Stimulated activated naive CD4-positive, alpha-beta T cell treated with Interleukin-2 at 50 U/mL for 16 hours (primary cell): ENCODE measurements at regions not wholly inside any gene's neighbourhood (a gene's known extent, or its start where the extent isn't known, plus 50 kb on each side); places are given as distances from the start of the nearest gene placed in this dataset.

Source experiments
- DNase-seq: peaks from one replicate; lab custom pipeline; 2025; lab: John Stamatoyannopoulos, UW

- no peak for DNase-seq
Measured at GRCh38 chr6:164917211-164917610, 392.2 kb downstream of the C6orf118 start.

DNA sequence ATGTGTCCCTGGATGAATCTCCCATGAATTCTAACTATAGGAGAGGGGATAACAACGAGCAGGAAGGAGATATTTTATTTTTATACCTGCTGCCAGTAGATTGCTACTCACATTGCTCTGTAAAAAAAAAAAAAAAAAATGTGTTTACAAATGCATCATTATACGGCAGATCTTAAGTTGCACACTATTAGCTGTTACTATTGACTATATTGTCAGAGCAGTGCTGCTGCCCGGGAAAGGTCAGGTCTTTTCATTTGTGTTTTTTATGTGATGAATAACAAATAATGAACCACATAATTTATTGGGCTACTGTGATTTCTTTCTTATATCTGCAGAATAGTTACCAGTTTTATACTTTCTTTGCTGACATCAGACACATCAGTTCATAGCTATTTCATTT, 393.3 kb downstream of the C6orf118 start:
- no peak for DNase-seq

DNA sequence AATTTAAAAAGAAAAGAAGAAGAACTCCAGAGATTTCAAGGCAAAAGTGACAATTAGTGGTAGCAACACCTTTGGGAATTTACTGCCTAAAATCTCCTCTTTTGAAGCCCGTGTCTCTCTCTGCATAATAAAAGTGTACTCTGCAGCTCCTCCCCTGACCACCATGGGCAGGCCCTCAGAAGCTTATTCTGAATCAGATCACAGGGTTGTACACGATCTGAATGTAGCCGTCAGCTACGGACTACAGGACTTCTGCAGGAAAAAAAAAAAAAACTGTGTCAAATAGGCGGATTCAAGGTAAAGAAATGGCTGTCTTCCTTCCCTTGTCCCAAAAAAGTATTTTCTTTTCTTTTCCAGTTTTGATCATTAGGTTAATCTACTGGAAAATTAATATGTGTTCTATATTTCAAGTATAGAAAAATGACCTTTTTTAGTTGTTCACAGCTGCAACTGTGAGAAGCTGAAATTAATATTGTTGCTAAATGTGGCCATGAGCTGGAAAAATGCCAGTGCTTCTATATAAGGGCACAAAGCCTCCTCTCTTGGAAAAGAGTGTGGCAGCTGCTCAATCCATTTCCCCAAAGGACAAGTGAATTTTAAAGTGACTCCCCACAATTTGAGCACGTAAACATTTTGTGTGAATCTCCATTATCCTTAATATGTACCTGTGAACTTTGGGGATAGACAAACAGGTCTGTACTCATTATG, 397.4 kb downstream of the C6orf118 start:
- DNase-seq, result no peak

GRCh38 chr6:164911151-164911550, 398.3 kb downstream of the C6orf118 start:
- DNase-seq, result no peak

- DNase-seq, result no peak
Measured at GRCh38 chr6:164906766-164907165, 402.6 kb downstream of the C6orf118 start.

- DNase-seq, result no peak
Measured at GRCh38 chr6:164905311-164905710, 404.1 kb downstream of the C6orf118 start.

DNA sequence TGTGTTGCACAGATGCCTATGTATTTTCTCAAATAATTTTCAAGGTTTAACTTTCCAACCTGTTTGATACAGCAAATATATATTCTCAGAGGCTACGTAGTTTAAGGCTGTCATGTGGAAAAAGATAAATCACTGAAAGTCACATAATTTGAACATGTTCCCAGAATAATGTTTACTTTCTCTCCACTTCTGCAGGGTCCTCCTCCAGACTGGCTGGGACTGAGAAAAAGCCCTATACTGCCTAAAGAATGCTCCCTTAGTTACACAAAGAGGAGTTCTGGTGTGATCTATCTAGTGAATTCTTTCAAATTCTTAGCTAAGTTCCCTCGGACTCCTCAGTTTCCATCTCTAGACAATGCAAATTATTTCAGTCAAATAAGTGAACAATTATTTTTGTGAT, 411.0 kb downstream of the C6orf118 start:
- DNase-seq, result no peak

GRCh38 chr6:164897523-164898235, 411.7 kb downstream of the C6orf118 start:
- DNase-seq, result no peak

DNA sequence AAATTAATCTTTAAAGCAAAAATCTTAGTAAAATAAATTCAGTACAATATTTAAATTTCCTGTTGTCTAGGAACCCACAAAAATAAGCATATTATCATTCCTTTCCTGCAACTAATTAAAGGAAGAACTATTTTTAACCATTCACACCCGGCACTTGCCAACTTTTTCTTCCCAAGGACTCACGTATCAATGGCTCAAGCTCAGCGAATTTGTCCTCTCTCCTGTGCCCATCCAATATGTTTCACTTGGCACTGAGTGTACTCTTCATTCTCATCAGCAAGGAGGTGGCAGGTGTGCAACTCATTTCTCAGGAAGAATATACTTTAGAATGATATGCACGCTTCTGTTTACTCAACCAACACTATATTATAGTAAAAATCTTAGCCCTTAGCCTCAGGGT, 419.4 kb downstream of the C6orf118 start:
- no peak for DNase-seq

- no peak for DNase-seq
Measured at GRCh38 chr6:164887660-164888059, 421.7 kb downstream of the C6orf118 start.

- no peak for DNase-seq
Measured at GRCh38 chr6:164882236-164882635, 427.2 kb downstream of the C6orf118 start.

DNA sequence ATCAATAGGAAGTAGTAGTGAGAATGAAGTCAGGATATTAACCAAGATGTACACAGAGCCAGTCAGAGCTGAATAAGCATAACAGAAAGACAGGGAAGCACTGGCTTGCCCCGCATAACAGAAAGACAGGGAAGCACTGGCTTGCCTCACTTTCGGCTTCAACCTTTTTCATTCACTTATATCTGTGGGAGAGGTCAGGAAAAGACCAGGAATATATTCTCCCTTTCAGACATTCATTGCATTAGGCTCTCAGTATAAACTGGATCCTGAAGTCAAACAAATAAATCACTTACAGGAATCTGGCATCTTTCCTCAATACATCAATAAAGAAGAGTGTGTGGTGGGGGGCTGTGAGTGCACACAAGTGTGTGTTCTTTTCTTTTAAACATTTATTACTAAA, 437.6 kb downstream of the C6orf118 start:
- DNase-seq, result no peak

- DNase-seq, result no peak
Measured at GRCh38 chr6:164870164-164870563, 439.2 kb downstream of the C6orf118 start.

DNA sequence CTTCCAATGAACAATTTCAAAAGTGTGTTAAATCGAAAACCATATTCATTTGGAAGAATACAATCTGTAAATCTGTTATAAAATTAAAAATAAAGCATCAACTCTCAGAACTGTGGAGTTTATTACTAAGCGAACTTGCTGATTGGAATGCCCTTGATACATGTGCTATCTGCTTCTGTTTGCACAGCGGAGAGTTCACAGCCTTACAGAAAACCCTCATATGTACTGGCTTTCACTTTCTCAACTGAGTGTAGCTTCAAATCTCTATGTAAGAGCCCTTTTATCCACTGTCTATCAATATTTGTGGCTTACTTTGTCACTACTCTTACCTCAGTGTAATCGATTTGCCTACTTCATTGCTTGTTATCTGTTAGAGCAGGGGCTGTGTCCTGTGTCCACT, 447.4 kb downstream of the C6orf118 start:
- DNase-seq, result no peak

DNA sequence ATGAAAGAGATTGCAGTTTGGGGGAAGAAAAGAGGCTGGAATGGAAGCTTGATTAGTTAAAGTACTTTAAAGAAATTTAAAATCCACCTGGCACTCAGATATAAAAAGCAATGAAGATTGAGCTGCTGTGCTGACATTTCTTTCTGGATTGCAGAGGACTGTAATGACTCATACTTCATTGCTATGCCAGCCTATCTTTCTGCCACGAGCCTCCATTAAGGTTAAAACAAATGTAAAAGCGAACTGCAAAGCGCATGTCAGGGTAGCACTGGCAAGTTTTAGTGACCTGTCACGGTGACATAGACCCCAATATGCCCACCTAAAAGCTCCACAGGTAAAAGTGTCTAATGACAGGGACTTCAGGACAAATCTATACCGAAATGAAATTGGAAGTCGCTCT, 449.6 kb downstream of the C6orf118 start:
- DNase-seq, result no peak

DNA sequence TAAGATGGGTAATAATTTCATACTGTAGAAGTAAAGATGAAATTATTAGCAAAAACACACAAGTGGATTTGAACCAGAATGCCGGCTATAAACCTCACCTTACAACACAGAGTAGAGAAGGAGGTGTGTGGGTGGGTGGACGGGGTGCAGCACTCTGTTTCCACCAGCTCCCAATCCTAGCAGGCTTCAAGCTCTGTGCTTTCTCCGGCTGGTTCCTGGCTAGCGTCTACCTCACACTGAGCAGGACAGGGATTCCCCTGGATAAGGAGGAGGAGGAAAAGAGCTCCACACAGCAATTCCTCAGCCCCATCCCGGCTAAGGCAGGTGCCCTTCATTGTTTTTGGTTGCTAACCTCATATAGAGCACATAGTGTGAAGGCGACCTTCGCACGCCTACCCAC, 453.3 kb downstream of the C6orf118 start:
- no peak for DNase-seq

DNA sequence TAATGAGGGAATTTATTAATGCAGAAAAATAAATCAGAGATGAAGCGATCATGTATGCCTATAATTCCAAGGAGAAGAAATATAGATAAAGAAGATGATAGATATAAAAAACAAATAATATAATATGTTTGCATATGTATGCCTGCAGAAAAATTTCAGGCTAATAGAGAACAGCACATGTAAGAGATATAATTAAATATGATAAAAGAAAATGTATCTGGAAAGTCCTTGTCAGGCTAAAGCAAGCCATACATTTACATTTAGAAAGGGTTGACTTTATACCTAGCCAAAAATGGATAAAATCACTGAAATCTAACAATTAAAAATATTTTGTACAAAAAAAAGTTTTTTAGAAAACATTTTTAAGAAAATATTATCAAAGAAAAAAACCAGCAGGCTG, 454.1 kb downstream of the C6orf118 start:
- no peak for DNase-seq

DNA sequence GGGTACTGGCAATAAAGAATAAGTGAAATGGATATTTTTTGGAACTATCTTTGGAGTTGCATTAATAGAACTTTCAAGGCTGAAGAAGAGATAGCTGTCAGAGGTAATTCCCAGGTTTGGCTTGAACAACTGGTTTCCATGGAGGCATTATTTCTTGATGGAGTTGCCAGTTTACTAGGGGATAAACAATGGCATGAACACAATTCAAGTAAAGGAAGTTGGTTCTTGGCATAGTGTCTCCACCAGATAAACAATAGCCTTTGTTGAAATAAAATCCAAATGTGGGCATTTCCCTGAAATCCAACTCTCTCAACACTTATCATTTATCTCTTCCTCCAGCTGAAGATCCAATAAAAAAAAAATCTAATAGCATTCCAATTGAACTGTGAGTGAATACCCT, 454.9 kb downstream of the C6orf118 start:
- DNase-seq, result no peak

GRCh38 chr6:164845773-164846172, 463.6 kb downstream of the C6orf118 start:
- DNase-seq, result no peak

DNA sequence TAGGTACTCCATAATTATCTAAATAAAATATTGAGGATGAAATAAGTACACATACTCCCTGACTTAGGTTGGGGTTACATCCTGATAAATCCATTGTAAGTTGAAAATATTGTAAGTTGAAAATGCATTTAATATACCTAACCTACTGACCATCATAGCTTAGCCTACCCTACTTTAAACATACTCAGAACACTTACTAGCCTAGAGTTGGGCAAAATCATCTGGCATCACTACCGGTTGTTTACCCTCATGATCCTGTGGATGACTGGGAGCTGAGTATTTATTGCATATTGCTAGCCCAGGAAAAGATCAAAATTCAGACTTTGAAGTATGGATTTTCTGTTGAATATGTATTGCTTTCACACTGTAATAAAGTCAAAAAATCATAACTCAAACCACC, 467.3 kb downstream of the C6orf118 start:
- DNase-seq, result no peak

DNA sequence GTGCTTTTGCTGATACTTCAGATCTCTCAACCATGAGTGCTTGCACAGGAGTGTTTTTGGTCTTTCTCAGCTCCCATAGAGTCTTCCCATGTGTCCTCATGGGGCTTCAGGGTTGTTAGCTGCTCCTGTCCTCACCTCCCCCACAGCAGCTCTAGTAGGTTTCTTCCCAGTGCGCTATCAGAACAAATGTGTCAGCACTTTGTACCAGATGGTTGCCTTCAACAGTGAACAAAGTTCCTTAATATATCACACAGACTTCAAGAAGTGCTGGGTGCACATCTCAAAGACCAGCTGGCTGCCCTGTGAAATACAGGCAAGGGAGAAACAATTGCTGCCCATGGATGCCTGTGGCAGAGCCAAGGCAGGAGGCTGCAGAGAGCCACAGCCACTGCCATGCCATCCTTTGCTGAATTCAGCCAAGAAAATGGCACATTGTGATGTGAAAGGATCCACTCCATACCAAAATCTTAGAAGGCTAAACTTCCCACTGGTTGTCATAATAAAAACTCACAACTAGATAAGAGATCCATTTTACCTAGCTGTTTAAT, 471.3 kb downstream of the C6orf118 start:
- DNase-seq, result no peak

GRCh38 chr6:164836486-164836885, 472.9 kb downstream of the C6orf118 start:
- no peak for DNase-seq

GRCh38 chr6:164832410-164832809, 477.0 kb downstream of the C6orf118 start:
- no peak for DNase-seq

GRCh38 chr6:164827537-164827936, 481.9 kb downstream of the C6orf118 start:
- DNase-seq, result no peak
